H1 (cell line): ENCODE measurements at regions not wholly inside any gene's neighbourhood (a gene's known extent, or its start where the extent isn't known, plus 50 kb on each side); places are given as distances from the start of the nearest gene placed in this dataset.

Experiments
- CTCF ChIA-PET: fragments of 300-600 bp; sonication (Branson Sonifier 250); formaldehyde crosslinking; loops from one replicate; lab custom pipeline; 2021; ENCODE audit not compliant: partially characterized antibody; lab: Charles Lee
- POLR2A ChIA-PET: fragments of 300-600 bp; sonication (Branson Sonifier 250); formaldehyde crosslinking; loops from one replicate; lab custom pipeline; 2021; ENCODE audit warnings: inconsistent platforms; ENCODE audit not compliant: partially characterized antibody; lab: Charles Lee
- DNase-seq, 2 experiments: peaks; one replicate each; pipeline versions ENCODE4 v3.0.0 to v3.0.0-alpha.2; 2010 to 2022; ENCODE audit warnings: low spot score in 2 of 2, low read depth in 1 of 2, mixed read lengths in 1 of 2
- FAIRE-seq: peaks from 2 replicates; lab custom pipeline; 2011; peaks lifted over from hg19 to GRCh38; lab: Jason Lieb, UNC
- H2AFZ ChIP-seq: 2 replicates; pipeline ENCODE4 v1.8.1; 2012; ENCODE audit warnings: low read length, inconsistent platforms
- H2AK5ac ChIP-seq: 2 replicates; pipeline ENCODE4 v1.6.1; 2013; ENCODE audit warnings: low read depth, low read length
- H2BK120ac ChIP-seq: replicated peaks from 2 replicates; pipeline ENCODE3; 2013; ENCODE audit warnings: low read depth, low read length, inconsistent platforms
- H2BK12ac ChIP-seq: 2 replicates; pipeline ENCODE4 v1.6.1; 2013; ENCODE audit warnings: low read depth, low read length
- H2BK15ac ChIP-seq: 2 replicates; pipeline ENCODE4 v1.6.1; 2013; ENCODE audit warnings: low read length
- H2BK20ac ChIP-seq: 2 replicates; pipeline ENCODE4 v1.6.1; 2013; ENCODE audit warnings: low read length
- H2BK5ac ChIP-seq: 2 replicates; pipeline ENCODE4 v1.6.1; 2013; ENCODE audit warnings: low read depth, low read length
- H3K14ac ChIP-seq: 2 replicates; pipeline ENCODE4 v1.6.1; 2013; ENCODE audit warnings: inconsistent platforms; ENCODE audit not compliant: insufficient read length
- H3K18ac ChIP-seq: 2 replicates; pipeline ENCODE4 v1.6.1; 2013; ENCODE audit warnings: low read length; ENCODE audit errors: extremely low read depth
- H3K23ac ChIP-seq: 2 replicates; pipeline ENCODE4 v1.6.1; 2013; ENCODE audit warnings: inconsistent platforms; ENCODE audit not compliant: insufficient read length
- H3K23me2 ChIP-seq: 2 replicates; pipeline ENCODE4 v1.6.1; 2013; ENCODE audit warnings: low read depth, low read length
- H3K27ac ChIP-seq: 2 replicates; pipeline ENCODE4 v1.6.1; 2011; ENCODE audit warnings: low read depth, low read length, inconsistent platforms
- H3K27me3 ChIP-seq, 4 experiments: replicated peaks in 1 of 4; 1 replicate in 1 of 4; 2 replicates in 3 of 4; pipeline versions ENCODE4 v1.6.1 to v1.8.1; 2011 to 2013; ENCODE audit warnings: low read length in 3 of 4, mild to moderate bottlenecking in 3 of 4, inconsistent platforms in 2 of 4, mixed read lengths in 2 of 4, moderate library complexity in 1 of 4; ENCODE audit not compliant: control insufficient read depth in 3 of 4, insufficient read depth in 3 of 4; ENCODE audit errors: extremely low read depth in 1 of 4
- H3K36me3 ChIP-seq, 4 experiments: 2 replicates each; pipeline versions ENCODE4 v1.6.1 to v1.8.1; 2011 to 2013; ENCODE audit warnings: mild to moderate bottlenecking in 4 of 4, low read length in 3 of 4, moderate library complexity in 2 of 4, control low read depth in 1 of 4, inconsistent platforms in 1 of 4; ENCODE audit not compliant: insufficient read depth in 4 of 4, control insufficient read depth in 2 of 4
- H3K4ac ChIP-seq: replicated peaks from 2 replicates; pipeline ENCODE3; 2013; ENCODE audit warnings: low read length, low read depth, mixed read lengths, inconsistent platforms; ENCODE audit not compliant: insufficient read length
- H3K4me1 ChIP-seq, 4 experiments: replicated peaks in 1 of 4; 1 replicate in 1 of 4; 2 replicates in 3 of 4; pipeline versions ENCODE4 v1.6.1 to v1.8.1; 2011 to 2013; ENCODE audit warnings: low read length in 3 of 4, inconsistent platforms in 2 of 4, mixed read lengths in 1 of 4; ENCODE audit not compliant: insufficient read depth in 4 of 4, control insufficient read depth in 3 of 4
- H3K4me2 ChIP-seq, 2 experiments: 2 replicates each; pipeline versions ENCODE4 v1.6.1 to v1.8.1; 2011 to 2013; ENCODE audit warnings: low read depth in 2 of 2, low read length in 2 of 2, control low read depth in 1 of 2, inconsistent platforms in 1 of 2, mild to moderate bottlenecking in 1 of 2; ENCODE audit not compliant: insufficient read depth in 1 of 2
- H3K4me3 ChIP-seq, 4 experiments: fragments of 200-600, 300-600 bp in 1 of 4; sonication (generic), shearing (Covaris generic), sonication (Bioruptor Twin) in 1 of 4; 2 replicates each; pipeline versions ENCODE4 v1.5.1 to v1.8.1; 2011 to 2016; ENCODE audit warnings: low read length in 4 of 4, low read depth in 3 of 4, control low read depth in 2 of 4, inconsistent platforms in 2 of 4, mild to moderate bottlenecking in 2 of 4, mixed read lengths in 1 of 4, moderate library complexity in 1 of 4; ENCODE audit not compliant: insufficient read depth in 2 of 4; ENCODE audit errors: extremely low read depth in 1 of 4
- H3K56ac ChIP-seq: replicated peaks from 2 replicates; pipeline ENCODE3; 2013; ENCODE audit warnings: low read depth, mild to moderate bottlenecking, mixed read lengths, low read length, inconsistent platforms; ENCODE audit not compliant: insufficient read length
- H3K79me1 ChIP-seq: 2 replicates; pipeline ENCODE4 v1.6.1; 2013; ENCODE audit warnings: low read depth, low read length, control low read depth
- H3K79me2 ChIP-seq, 2 experiments: 2 replicates each; pipeline versions ENCODE4 v1.6.1 to v1.8.1; 2012 to 2013; ENCODE audit warnings: low read length in 2 of 2, mild to moderate bottlenecking in 2 of 2, inconsistent platforms in 1 of 2; ENCODE audit not compliant: insufficient read depth in 2 of 2, control insufficient read depth in 1 of 2
- H3K9ac ChIP-seq, 4 experiments: replicated peaks in 1 of 4; 1 replicate in 1 of 4; 2 replicates in 3 of 4; pipeline versions ENCODE4 v1.6.1 to v1.8.1; 2011 to 2013; ENCODE audit warnings: low read depth in 3 of 4, low read length in 3 of 4, control low read depth in 2 of 4, mild to moderate bottlenecking in 2 of 4, moderate library complexity in 2 of 4, inconsistent platforms in 1 of 4; ENCODE audit errors: extremely low read depth in 1 of 4
- H3K9me3 ChIP-seq, 2 experiments: 2 replicates each; pipeline versions ENCODE4 v1.6.1 to v1.8.1; 2012 to 2013; ENCODE audit warnings: mild to moderate bottlenecking in 2 of 2, moderate library complexity in 2 of 2, control low read depth in 1 of 2, inconsistent platforms in 1 of 2, low read depth in 1 of 2, low read length in 1 of 2, mixed read lengths in 1 of 2; ENCODE audit not compliant: insufficient read depth in 2 of 2
- H4K20me1 ChIP-seq, 2 experiments: replicated peaks in 1 of 2; 2 replicates each; pipeline versions ENCODE3 to v1.8.1; 2011 to 2013; ENCODE audit warnings: inconsistent platforms in 2 of 2, low read length in 2 of 2, mild to moderate bottlenecking in 1 of 2; ENCODE audit not compliant: insufficient read depth in 2 of 2, control insufficient read depth in 1 of 2
- H4K5ac ChIP-seq: 2 replicates; pipeline ENCODE4 v1.6.1; 2013; ENCODE audit warnings: low read length, low read depth, mixed read lengths, inconsistent platforms; ENCODE audit not compliant: insufficient read length
- H4K8ac ChIP-seq: 2 replicates; pipeline ENCODE4 v1.8.0; 2013; ENCODE audit warnings: mild to moderate bottlenecking, moderate library complexity, low read length, inconsistent platforms; ENCODE audit not compliant: insufficient read depth; ENCODE audit errors: extremely low read depth
- H4K91ac ChIP-seq: replicated peaks from 2 replicates; pipeline ENCODE3; 2013; ENCODE audit warnings: low read length, mixed read lengths, inconsistent platforms; ENCODE audit not compliant: insufficient read length
- BRCA1 ChIP-seq: IDR thresholded peaks from 2 replicates; pipeline ENCODE4 v1.6.1; 2012; ENCODE audit warnings: low read depth, low read length, improper control_type of control experiment
- CTCF ChIP-seq, 3 experiments: IDR thresholded peaks; 1 replicate in 2 of 3; 2 replicates in 1 of 3; pipeline versions ENCODE4 v1.5.1 to v1.6.1; 2011; ENCODE audit warnings: low read length in 3 of 3, mild to moderate bottlenecking in 3 of 3, inconsistent platforms in 2 of 3, low read depth in 1 of 3, moderate library complexity in 1 of 3; ENCODE audit not compliant: insufficient read depth in 1 of 3; ENCODE audit errors: control extremely low read depth in 1 of 3
- EGR1 ChIP-seq: IDR thresholded peaks from 2 replicates; pipeline ENCODE4 v1.6.1; 2011; ENCODE audit warnings: low read depth, low read length, borderline replicate concordance
- KDM4A ChIP-seq: IDR thresholded peaks from one replicate; pipeline ENCODE4 v1.7.1; 2012; ENCODE audit warnings: low read depth, mild to moderate bottlenecking, moderate library complexity, low read length, inconsistent platforms; ENCODE audit not compliant: severe bottlenecking
- POLR2A ChIP-seq, 2 experiments: IDR thresholded peaks; 1 replicate in 1 of 2; 2 replicates in 1 of 2; pipeline ENCODE4 v1.6.1; 2011; ENCODE audit warnings: low read depth in 2 of 2, low read length in 2 of 2, mild to moderate bottlenecking in 2 of 2; ENCODE audit errors: control extremely low read depth in 1 of 2
- RNF2 ChIP-seq: fragments of 200-900, 300-1000 bp; sonication (generic); IDR thresholded peaks from 2 replicates; pipeline ENCODE4 v1.7.1; 2016; ENCODE audit warnings: borderline replicate concordance, low read depth, mild to moderate bottlenecking, antibody characterized with exemption, low read length; ENCODE audit not compliant: poor library complexity, severe bottlenecking; ENCODE audit errors: missing control alignments
- SAP30 ChIP-seq: fragments of 300-600 bp; sonication (generic); IDR thresholded peaks from 2 replicates; pipeline ENCODE4 v1.7.1; 2012; ENCODE audit warnings: low read length, moderate library complexity, mild to moderate bottlenecking, inconsistent platforms; ENCODE audit not compliant: insufficient read depth, insufficient replicate concordance
- TAF7 ChIP-seq: optimal IDR thresholded peaks from 2 replicates; pipeline ENCODE3; 2011; ENCODE audit warnings: low read depth, mild to moderate bottlenecking, inconsistent platforms, low read length, moderate library complexity, borderline replicate concordance
- USF2 ChIP-seq: IDR thresholded peaks from 2 replicates; pipeline ENCODE4 v1.6.1; 2011; ENCODE audit warnings: low read length, improper control_type of control experiment
- WGBS, 2 experiments: shearing (Covaris generic) in 1 of 2; methylation state at CpG; one replicate each; pipeline versions ENCODE4 v1.1.6 to v1.1.7; 2013 to 2015; ENCODE audit warnings: low lambda C conversion rate in 2 of 2, mixed read lengths in 2 of 2, inconsistent platforms in 1 of 2, low coverage in 1 of 2, missing lambda C conversion rate in 1 of 2; ENCODE audit not compliant: insufficient replicate concordance in 2 of 2, insufficient coverage in 1 of 2, insufficient read length in 1 of 2; ENCODE audit errors: extremely low coverage in 1 of 2, missing lambda C conversion rate in 1 of 2; 5-methylcytosine and 5-hydroxymethylcytosine counted together

GRCh38 chr3:168266335-168266734 is 170.6 kb upstream of the GOLIM4 start:
- Histone ChIP-seq H3K36me3 (no peaks in the 10 kb centered on the region), H4K20me1 (no peaks in the 10 kb centered on the region), H3K14ac (no peak overlapping the region), H2BK20ac (no peak overlapping the region), H2BK15ac (no peak overlapping the region), H4K91ac (no peak overlapping the region), H3K4me3 (no peak overlapping the region), H2BK120ac (no peak overlapping the region), H2AFZ (no peak overlapping the region), H3K4me2 (no peak overlapping the region), H3K27me3 (no peaks in the 10 kb centered on the region), H3K27ac (no peak overlapping the region), H3K23ac (no peak overlapping the region), H3K56ac (no peak overlapping the region), H3K4ac (no peak overlapping the region), H2BK12ac (no peak overlapping the region), H2BK5ac (no peak overlapping the region), H4K5ac (no peak overlapping the region), H3K9ac (no peak overlapping the region), H3K79me2 (0 out of 4 replicates have a peak, but pooled peaks cover 0 to 4% of the 10 kb centered on the region in 2 experiments), H4K8ac (no peak overlapping the region), H3K79me1 (no peaks in the 10 kb centered on the region), H3K4me1 (0 out of 7 replicates have a peak, but pooled peaks cover 0 to 4% (median 0%) of the 10 kb centered on the region in 4 experiments), H3K18ac (no peak overlapping the region), H2AK5ac (no peak overlapping the region), H3K9me3 (no peaks in the 10 kb centered on the region), H3K23me2 (no peaks in the 10 kb centered on the region)
- ChIA-PET CTCF (no interaction called here), POLR2A (interaction anchor here (1.2 kb wide), 1 partner anchor 15 kb away, joined by 3 read pairs; no protein-coding TSS in a partner anchor)
- DNase-seq (no peak), FAIRE-seq (no peak)
- TF ChIP-seq POLR2A (IDR thresholded peaks at IDR 0.05; ENCODE audit: control extremely low read depth in 1 of 2, low read depth in 2 of 2, low read length in 2 of 2) (no peak), CTCF (IDR thresholded peaks at IDR 0.05; ENCODE audit: control extremely low read depth in 1 of 3, insufficient read depth in 1 of 3, low read depth in 1 of 3, low read length in 3 of 3) (no peak), TAF7 (no peak), USF2 (no peak), RNF2 (no peak), BRCA1 (no peak), EGR1 (no peak), KDM4A (no peak), SAP30 (no peak)
- WGBS, 2 experiments, result 91% methylated on average over 7 of the region's 7 CpGs; no CpG with 5 or more reads in 1 of the 2 experiments
